ENCODE measurements at regions not wholly inside any gene's neighbourhood (a gene's known extent, or its start where the extent isn't known, plus 50 kb on each side); places are given as distances from the start of the nearest gene placed in this dataset.

GRCh38 chr6:43964659-43965570 lies 162.3 kb downstream of the MRPL14 start:
- ATAC-seq (no peak), DNase-seq (no peak)
- Histone ChIP-seq H2AFZ (ENCODE audit: low read length) (no peak overlapping the region), H3K9me3 (ENCODE audit: low read length) (no peaks in the 10 kb centered on the region), H3K9me2 (replicated peaks; ENCODE audit: low read length) (no peaks in the 10 kb centered on the region), H3K27me3 (ENCODE audit: low read length) (no peaks in the 10 kb centered on the region), H3K4me1 (ENCODE audit: insufficient read depth, low read length) (no peaks in the 10 kb centered on the region), H3K4me3 (ENCODE audit: low read length) (no peak overlapping the region), H3K4me2 (ENCODE audit: low read length) (no peak overlapping the region), H3K9ac (ENCODE audit: low read length) (no peak overlapping the region), H4K20me1 (ENCODE audit: low read length) (no peaks in the 10 kb centered on the region), H3K27ac (ENCODE audit: low read length) (no peak overlapping the region), H3K36me3 (ENCODE audit: low read depth, low read length) (no peaks in the 10 kb centered on the region), H3F3A (ENCODE audit: low read length, unreplicated experiment) (no peaks in the 10 kb centered on the region), H3K79me2 (ENCODE audit: low read length) (no peaks in the 10 kb centered on the region)
- ChIA-PET POLR2A (ENCODE audit: unreplicated experiment) (no interaction called here), CTCF (no interaction called here)
- BruUV-seq (replicated peaks) = no TSS peak
- intact Hi-C loops (cut with micrococcal nuclease) = no loop called here
- TF ChIP-seq EZH2phosphoT487 (IDR thresholded peaks at IDR 0.05; ENCODE audit: borderline replicate concordance, low read length) (no peak), CTCF (conservative IDR thresholded peaks at IDR 0.05; ENCODE audit: low read depth, low read length) (no peak), EZH2 (IDR thresholded peaks at IDR 0.05; ENCODE audit: low read length, unreplicated experiment) (no peak)

GRCh38 chr6:43963877-43964658 lies 163.2 kb downstream of the MRPL14 start:
- Histone ChIP-seq H3F3A (ENCODE audit: low read length, unreplicated experiment) (no peaks in the 10 kb centered on the region), H3K27ac (ENCODE audit: low read length) (no peak overlapping the region), H3K4me1 (ENCODE audit: insufficient read depth, low read length) (no peaks in the 10 kb centered on the region), H3K79me2 (ENCODE audit: low read length) (no peaks in the 10 kb centered on the region), H3K4me3 (ENCODE audit: low read length) (no peak overlapping the region), H3K9me2 (replicated peaks; ENCODE audit: low read length) (no peaks in the 10 kb centered on the region), H3K27me3 (ENCODE audit: low read length) (no peaks in the 10 kb centered on the region), H3K36me3 (ENCODE audit: low read depth, low read length) (no peaks in the 10 kb centered on the region), H2AFZ (ENCODE audit: low read length) (no peak overlapping the region), H3K9ac (ENCODE audit: low read length) (no peak overlapping the region), H3K4me2 (ENCODE audit: low read length) (no peak overlapping the region), H4K20me1 (ENCODE audit: low read length) (no peaks in the 10 kb centered on the region), H3K9me3 (ENCODE audit: low read length) (no peaks in the 10 kb centered on the region)
- no TSS peak for BruUV-seq (replicated peaks)
- DNase-seq (no peak), ATAC-seq (no peak)
- ChIA-PET POLR2A (ENCODE audit: unreplicated experiment) (no interaction called here), CTCF (no interaction called here)
- intact Hi-C loops (cut with micrococcal nuclease) = no loop called here
- TF ChIP-seq CTCF (conservative IDR thresholded peaks at IDR 0.05; ENCODE audit: low read depth, low read length) = no peak
- TF ChIP-seq EZH2 (IDR thresholded peaks at IDR 0.05; ENCODE audit: low read length, unreplicated experiment) = no peak
- no peak for TF ChIP-seq EZH2phosphoT487 (IDR thresholded peaks at IDR 0.05; ENCODE audit: borderline replicate concordance, low read length)
